ENCODE measurements at regions not wholly inside any gene's neighbourhood (a gene's known extent, or its start where the extent isn't known, plus 50 kb on each side); places are given as distances from the start of the nearest gene placed in this dataset.

GRCh38 chr6:44715925-44716324, 328.4 kb downstream of the CDC5L start:
- Histone ChIP-seq H3K4me3 (ENCODE audit: low read depth in 1 of 2, low read length in 2 of 2) (no peak overlapping the region), H3K9ac (ENCODE audit: low read depth, low read length) (no peak overlapping the region), H4K20me1 (ENCODE audit: insufficient read depth, low read length) (no peaks in the 10 kb centered on the region), H2AFZ (ENCODE audit: low read depth, low read length) (no peak overlapping the region), H3K79me2 (ENCODE audit: insufficient read depth, low read length) (no peaks in the 10 kb centered on the region), H3K4me1 (ENCODE audit: insufficient read depth, low read length) (no peaks in the 10 kb centered on the region), H3K9me3 (ENCODE audit: insufficient read depth, low read length, severe bottlenecking) (no peaks in the 10 kb centered on the region), H3K27ac (ENCODE audit: low read length) (no peak overlapping the region), H3K27me3 (ENCODE audit: insufficient read depth, low read length, poor library complexity) (no peaks in the 10 kb centered on the region), H3K4me2 (ENCODE audit: insufficient read depth, low read length) (no peak overlapping the region), H3K36me3 (ENCODE audit: insufficient read depth, low read length) (no peaks in the 10 kb centered on the region)
- ATAC-seq (ENCODE audit: insufficient read depth, low read depth) (no peak), DNase-seq (no peak)
- no peak for TF ChIP-seq CTCF (IDR thresholded peaks at IDR 0.05; ENCODE audit: borderline replicate concordance, extremely low read depth, low read length, poor library complexity, severe bottlenecking)
- TF ChIP-seq EZH2 (IDR thresholded peaks at IDR 0.05; ENCODE audit: borderline replicate concordance, low read depth, low read length, severe bottlenecking): no peak

- no peaks in the 10 kb centered on the region for H4K20me1 ChIP-seq (ENCODE audit: insufficient read depth, low read length)
- TF ChIP-seq CTCF (IDR thresholded peaks at IDR 0.05; ENCODE audit: borderline replicate concordance, extremely low read depth, low read length, poor library complexity, severe bottlenecking) (no peak), EZH2 (IDR thresholded peaks at IDR 0.05; ENCODE audit: borderline replicate concordance, low read depth, low read length, severe bottlenecking) (no peak)
- no peaks in the 10 kb centered on the region for H3K4me1 ChIP-seq (ENCODE audit: insufficient read depth, low read length)
- DNase-seq (no peak), ATAC-seq (ENCODE audit: insufficient read depth, low read depth) (no peak)
- H3K9ac ChIP-seq (ENCODE audit: low read depth, low read length): no peak overlapping the region
- H3K27ac ChIP-seq (ENCODE audit: low read length): no peak overlapping the region
- no peak overlapping the region for H2AFZ ChIP-seq (ENCODE audit: low read depth, low read length)
- no peak overlapping the region for H3K4me3 ChIP-seq (ENCODE audit: low read depth in 1 of 2, low read length in 2 of 2)
- H3K79me2 ChIP-seq (ENCODE audit: insufficient read depth, low read length): no peaks in the 10 kb centered on the region
- H3K9me3 ChIP-seq (ENCODE audit: insufficient read depth, low read length, severe bottlenecking): no peaks in the 10 kb centered on the region
- H3K4me2 ChIP-seq (ENCODE audit: insufficient read depth, low read length): no peak overlapping the region
- H3K27me3 ChIP-seq (ENCODE audit: insufficient read depth, low read length, poor library complexity): no peaks in the 10 kb centered on the region
- H3K36me3 ChIP-seq (ENCODE audit: insufficient read depth, low read length): no peaks in the 10 kb centered on the region
These were observed 329.9 kb downstream of the CDC5L start for GRCh38 chr6:44717431-44717830.

GRCh38 chr6:44721954-44722578, 334.6 kb downstream of the CDC5L start:
- no peak overlapping the region for H2AFZ ChIP-seq (ENCODE audit: low read depth, low read length)
- H3K9me3 ChIP-seq (ENCODE audit: insufficient read depth, low read length, severe bottlenecking): no peaks in the 10 kb centered on the region
- H3K27ac ChIP-seq (ENCODE audit: low read length): no peak overlapping the region
- no peaks in the 10 kb centered on the region for H3K4me1 ChIP-seq (ENCODE audit: insufficient read depth, low read length)
- no peak overlapping the region for H3K4me3 ChIP-seq (ENCODE audit: low read depth in 1 of 2, low read length in 2 of 2)
- no peaks in the 10 kb centered on the region for H3K36me3 ChIP-seq (ENCODE audit: insufficient read depth, low read length)
- TF ChIP-seq CTCF (IDR thresholded peaks at IDR 0.05; ENCODE audit: borderline replicate concordance, extremely low read depth, low read length, poor library complexity, severe bottlenecking) (no peak), EZH2 (IDR thresholded peaks at IDR 0.05; ENCODE audit: borderline replicate concordance, low read depth, low read length, severe bottlenecking) (no peak)
- H3K79me2 ChIP-seq (ENCODE audit: insufficient read depth, low read length): no peaks in the 10 kb centered on the region
- ATAC-seq (ENCODE audit: insufficient read depth, low read depth) (no peak), DNase-seq (no peak)
- H4K20me1 ChIP-seq (ENCODE audit: insufficient read depth, low read length): no peaks in the 10 kb centered on the region
- no peaks in the 10 kb centered on the region for H3K27me3 ChIP-seq (ENCODE audit: insufficient read depth, low read length, poor library complexity)
- no peak overlapping the region for H3K9ac ChIP-seq (ENCODE audit: low read depth, low read length)
- no peak overlapping the region for H3K4me2 ChIP-seq (ENCODE audit: insufficient read depth, low read length)
